GM13976 (cell line): ENCODE measurements at regions not wholly inside any gene's neighbourhood (a gene's known extent, or its start where the extent isn't known, plus 50 kb on each side); places are given as distances from the start of the nearest gene placed in this dataset.

Experiments
- DNase-seq: peaks from one replicate; pipeline ENCODE4 v3.0.0; 2012; ENCODE audit warnings: low spot score
- CTCF ChIP-seq: IDR thresholded peaks from 2 replicates; pipeline ENCODE4 v1.5.1; 2012; ENCODE audit warnings: borderline replicate concordance, mild to moderate bottlenecking; ENCODE audit not compliant: insufficient read depth; ENCODE audit errors: extremely low read depth, missing control alignments, control extremely low read depth
- in situ Hi-C: fragments of 300-500 bp; cut with MboI; formaldehyde crosslinking; loops from one replicate; pipeline ENCODE4 v1.12.0; 2022; ENCODE audit warnings: low sequenced_read_pairs, mixed read lengths, inconsistent platforms; ENCODE audit not compliant: unreplicated experiment

- no peak for DNase-seq
- in situ Hi-C loops: no loop called here
- TF ChIP-seq CTCF: no peak
Measured at GRCh38 chr1:208874915-208875314, 630.7 kb upstream of the PLXNA2 start.

GRCh38 chr1:208879022-208879421 lies 634.8 kb upstream of the PLXNA2 start:
- in situ Hi-C loops: no loop called here
- TF ChIP-seq CTCF: no peak
- DNase-seq: no peak

- no peak for TF ChIP-seq CTCF
- in situ Hi-C loops: no loop called here
- DNase-seq: no peak
Measured at GRCh38 chr1:208880433-208881100, 636.4 kb upstream of the PLXNA2 start.

GRCh38 chr1:208885060-208885459 lies 640.9 kb upstream of the PLXNA2 start:
- TF ChIP-seq CTCF: no peak
- in situ Hi-C loops: no loop called here
- DNase-seq: no peak

- in situ Hi-C loops: no loop called here
- no peak for DNase-seq
- TF ChIP-seq CTCF: no peak
Measured at GRCh38 chr1:208885650-208886049, 641.5 kb upstream of the PLXNA2 start.

- in situ Hi-C loops: no loop called here
- no peak for TF ChIP-seq CTCF
- no peak for DNase-seq
Measured at GRCh38 chr1:208888376-208888775, 644.2 kb upstream of the PLXNA2 start.
